ENCODE measurements at regions not wholly inside any gene's neighbourhood (a gene's known extent, or its start where the extent isn't known, plus 50 kb on each side); places are given as distances from the start of the nearest gene placed in this dataset.

GRCh38 chr6:91852252-91852651 lies 1265.4 kb upstream of the MAP3K7 start (continued):
- TF ChIP-seq, protein P1, sequence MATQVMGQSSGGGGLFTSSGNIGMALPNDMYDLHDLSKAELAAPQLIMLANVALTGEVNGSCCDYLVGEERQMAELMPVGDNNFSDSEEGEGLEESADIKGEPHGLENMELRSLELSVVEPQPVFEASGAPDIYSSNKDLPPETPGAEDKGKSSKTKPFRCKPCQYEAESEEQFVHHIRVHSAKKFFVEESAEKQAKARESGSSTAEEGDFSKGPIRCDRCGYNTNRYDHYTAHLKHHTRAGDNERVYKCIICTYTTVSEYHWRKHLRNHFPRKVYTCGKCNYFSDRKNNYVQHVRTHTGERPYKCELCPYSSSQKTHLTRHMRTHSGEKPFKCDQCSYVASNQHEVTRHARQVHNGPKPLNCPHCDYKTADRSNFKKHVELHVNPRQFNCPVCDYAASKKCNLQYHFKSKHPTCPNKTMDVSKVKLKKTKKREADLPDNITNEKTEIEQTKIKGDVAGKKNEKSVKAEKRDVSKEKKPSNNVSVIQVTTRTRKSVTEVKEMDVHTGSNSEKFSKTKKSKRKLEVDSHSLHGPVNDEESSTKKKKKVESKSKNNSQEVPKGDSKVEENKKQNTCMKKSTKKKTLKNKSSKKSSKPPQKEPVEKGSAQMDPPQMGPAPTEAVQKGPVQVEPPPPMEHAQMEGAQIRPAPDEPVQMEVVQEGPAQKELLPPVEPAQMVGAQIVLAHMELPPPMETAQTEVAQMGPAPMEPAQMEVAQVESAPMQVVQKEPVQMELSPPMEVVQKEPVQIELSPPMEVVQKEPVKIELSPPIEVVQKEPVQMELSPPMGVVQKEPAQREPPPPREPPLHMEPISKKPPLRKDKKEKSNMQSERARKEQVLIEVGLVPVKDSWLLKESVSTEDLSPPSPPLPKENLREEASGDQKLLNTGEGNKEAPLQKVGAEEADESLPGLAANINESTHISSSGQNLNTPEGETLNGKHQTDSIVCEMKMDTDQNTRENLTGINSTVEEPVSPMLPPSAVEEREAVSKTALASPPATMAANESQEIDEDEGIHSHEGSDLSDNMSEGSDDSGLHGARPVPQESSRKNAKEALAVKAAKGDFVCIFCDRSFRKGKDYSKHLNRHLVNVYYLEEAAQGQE (IDR thresholded peaks at IDR 0.05): no peak
- TF ChIP-seq MAX (IDR thresholded peaks at IDR 0.05): no peak

DNA sequence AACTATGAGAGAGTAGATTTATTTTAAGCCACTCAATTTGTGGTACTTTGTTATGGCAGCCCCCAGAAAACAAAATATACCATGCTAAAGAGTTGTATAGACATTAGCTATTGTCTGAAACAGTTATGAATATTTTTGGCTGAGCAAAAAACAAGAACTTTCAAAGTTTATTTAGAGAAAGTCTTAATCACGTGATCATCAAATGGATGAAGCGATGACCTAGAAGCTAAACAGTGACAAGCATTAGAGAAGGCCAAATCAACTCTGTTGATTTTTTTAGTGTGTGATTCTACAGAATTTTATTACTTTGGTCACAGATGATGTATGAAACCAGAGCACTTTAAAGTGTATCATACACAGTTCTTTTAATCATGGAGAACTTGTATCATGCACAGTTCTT lies 1247.9 kb upstream of the MAP3K7 start:
- no peaks in the 10 kb centered on the region for H3K9me3 ChIP-seq (ENCODE audit: control insufficient read depth in 4 of 4, low read length in 3 of 4)
- no peak overlapping the region for H3K4me3 ChIP-seq (ENCODE audit: low read depth in 1 of 3, low read length in 3 of 3)
- 85% methylated on average over 2 of the region's 2 CpGs for WGBS
- TF ChIP-seq HNF4A (conservative IDR thresholded peaks at IDR 0.05) (no peak), RXRA (IDR thresholded peaks at IDR 0.05) (no peak), SP1 (IDR thresholded peaks at IDR 0.05) (no peak), FOXA1 (IDR thresholded peaks at IDR 0.05) (no peak), MAX (IDR thresholded peaks at IDR 0.05) (no peak), CTCF (IDR thresholded peaks at IDR 0.05; ENCODE audit: low read depth, low read length, missing input control) (no peak), HNF4G (IDR thresholded peaks at IDR 0.05) (no peak), GABPA (IDR thresholded peaks at IDR 0.05 in 1 of 2, conservative IDR thresholded peaks at IDR 0.05 in 1 of 2) (no peak), RAD21 (IDR thresholded peaks at IDR 0.05) (no peak), FOXA2 (IDR thresholded peaks at IDR 0.05) (no peak), EGR1 (IDR thresholded peaks at IDR 0.05; ENCODE audit: low read depth in 2 of 2) (no peak)
- TF ChIP-seq, protein P2, sequence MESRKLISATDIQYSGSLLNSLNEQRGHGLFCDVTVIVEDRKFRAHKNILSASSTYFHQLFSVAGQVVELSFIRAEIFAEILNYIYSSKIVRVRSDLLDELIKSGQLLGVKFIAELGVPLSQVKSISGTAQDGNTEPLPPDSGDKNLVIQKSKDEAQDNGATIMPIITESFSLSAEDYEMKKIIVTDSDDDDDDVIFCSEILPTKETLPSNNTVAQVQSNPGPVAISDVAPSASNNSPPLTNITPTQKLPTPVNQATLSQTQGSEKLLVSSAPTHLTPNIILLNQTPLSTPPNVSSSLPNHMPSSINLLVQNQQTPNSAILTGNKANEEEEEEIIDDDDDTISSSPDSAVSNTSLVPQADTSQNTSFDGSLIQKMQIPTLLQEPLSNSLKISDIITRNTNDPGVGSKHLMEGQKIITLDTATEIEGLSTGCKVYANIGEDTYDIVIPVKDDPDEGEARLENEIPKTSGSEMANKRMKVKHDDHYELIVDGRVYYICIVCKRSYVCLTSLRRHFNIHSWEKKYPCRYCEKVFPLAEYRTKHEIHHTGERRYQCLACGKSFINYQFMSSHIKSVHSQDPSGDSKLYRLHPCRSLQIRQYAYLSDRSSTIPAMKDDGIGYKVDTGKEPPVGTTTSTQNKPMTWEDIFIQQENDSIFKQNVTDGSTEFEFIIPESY (IDR thresholded peaks at IDR 0.05): no peak
- TF ChIP-seq, protein P3, sequence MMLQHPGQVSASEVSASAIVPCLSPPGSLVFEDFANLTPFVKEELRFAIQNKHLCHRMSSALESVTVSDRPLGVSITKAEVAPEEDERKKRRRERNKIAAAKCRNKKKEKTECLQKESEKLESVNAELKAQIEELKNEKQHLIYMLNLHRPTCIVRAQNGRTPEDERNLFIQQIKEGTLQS (IDR thresholded peaks at IDR 0.05): no peak
- DNase-seq (ENCODE audit: low spot score): no peak
- no peaks in the 10 kb centered on the region for H3K36me3 ChIP-seq (ENCODE audit: control insufficient read depth in 4 of 4, insufficient read depth in 3 of 4, low read depth in 1 of 4, low read length in 3 of 4)
- no peak overlapping the region for H3K9ac ChIP-seq (ENCODE audit: low read depth in 1 of 2, low read length in 2 of 2)
- no peaks in the 10 kb centered on the region for H3K4me1 ChIP-seq (ENCODE audit: control insufficient read depth in 4 of 4, insufficient read depth in 4 of 4, low read length in 3 of 4)
- H3K27ac ChIP-seq (ENCODE audit: low read depth in 1 of 2, low read length in 2 of 2): no peak overlapping the region
- H3K27me3 ChIP-seq (ENCODE audit: control insufficient read depth in 4 of 4, insufficient read depth in 4 of 4, low read length in 3 of 4): no peaks in the 10 kb centered on the region

Measured in liver (tissue), 8 donors.